Activated T-cell treated with anti-CD3 and anti-CD28 coated beads, Interleukin-2, amount 50 U/mL, for 24 hours (primary cell): ENCODE measurements at regions not wholly inside any gene's neighbourhood (a gene's known extent, or its start where the extent isn't known, plus 50 kb on each side); places are given as distances from the start of the nearest gene placed in this dataset.

Experiments used
- DNase-seq: peaks from one replicate; pipeline ENCODE4 v3.0.0-alpha.2; 2020
- H3K27ac Mint-ChIP-seq: 2 replicates; pipeline ENCODE4 v1.8.0; 2020; ENCODE audit warnings: mild to moderate bottlenecking, mixed read lengths
- H3K27me3 Mint-ChIP-seq: 2 replicates; pipeline ENCODE4 v1.8.0; 2020; ENCODE audit warnings: mixed read lengths
- H3K36me3 Mint-ChIP-seq: 2 replicates; pipeline ENCODE4 v1.8.0; 2020; ENCODE audit warnings: low read depth, mixed read lengths
- H3K4me1 Mint-ChIP-seq: 2 replicates; pipeline ENCODE4 v1.8.0; 2020; ENCODE audit warnings: low read depth, mixed read lengths
- H3K4me3 Mint-ChIP-seq: 2 replicates; pipeline ENCODE4 v1.8.0; 2020; ENCODE audit warnings: mild to moderate bottlenecking, moderate library complexity, mixed read lengths
- H3K9me3 Mint-ChIP-seq: 2 replicates; pipeline ENCODE4 v1.8.0; 2020; ENCODE audit warnings: mixed read lengths

GRCh38 chr12:114932806-114933205 is 248.8 kb upstream of the TBX3 start:
- peaks cover 18% of the 10 kb centered on the region for H3K9me3 Mint-ChIP-seq
- no peaks in the 10 kb centered on the region for H3K27me3 Mint-ChIP-seq
- H3K4me3 Mint-ChIP-seq: no peak overlapping the region
- DNase-seq: no peak
- no peak overlapping the region for H3K27ac Mint-ChIP-seq
- H3K4me1 Mint-ChIP-seq: no peaks in the 10 kb centered on the region
- H3K36me3 Mint-ChIP-seq: no peaks in the 10 kb centered on the region

DNA sequence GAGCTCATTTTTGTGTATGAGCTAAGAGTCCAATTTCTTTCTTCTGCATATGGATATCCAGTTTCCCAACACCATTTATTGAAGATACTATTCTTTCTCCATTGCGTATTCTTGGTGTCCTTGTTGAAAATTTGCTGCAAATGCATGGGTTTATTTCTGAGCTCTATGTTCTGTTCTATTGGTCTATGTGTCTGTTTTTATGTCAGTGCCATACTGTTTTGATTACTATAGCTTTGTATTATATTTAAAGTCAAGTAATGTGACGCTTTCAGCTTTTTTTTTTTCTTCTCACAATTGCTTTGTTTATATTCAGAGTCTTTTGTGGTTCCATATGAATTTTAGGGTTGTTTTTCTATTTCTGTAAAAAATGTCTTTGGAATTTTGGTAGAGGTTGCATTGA is 247.1 kb upstream of the TBX3 start:
- Mint-ChIP-seq H3K36me3 (no peaks in the 10 kb centered on the region), H3K27ac (no peak overlapping the region), H3K4me1 (no peaks in the 10 kb centered on the region), H3K9me3 (peaks cover 22% of the 10 kb centered on the region), H3K27me3 (no peaks in the 10 kb centered on the region), H3K4me3 (no peak overlapping the region)
- no peak for DNase-seq

DNA sequence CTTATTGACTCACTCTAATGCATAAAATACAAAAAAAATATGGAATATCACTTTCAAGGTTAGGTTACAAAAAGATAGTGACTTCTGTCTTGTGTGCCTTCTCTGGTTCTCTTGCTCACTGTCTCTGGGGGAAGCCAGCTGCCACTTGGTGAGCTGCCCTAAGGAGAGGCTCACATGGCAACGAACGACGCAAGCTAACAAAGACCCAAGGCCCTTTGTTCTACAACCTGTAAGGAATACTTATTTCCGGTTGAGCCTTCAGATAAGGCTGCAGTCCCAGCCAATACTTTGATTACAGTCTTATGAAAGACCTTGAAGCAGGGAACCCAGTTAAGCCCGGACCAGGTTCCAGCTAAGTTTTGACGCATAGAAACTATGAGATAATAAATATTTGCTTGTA is 242.4 kb upstream of the TBX3 start:
- Mint-ChIP-seq H3K27me3 (no peaks in the 10 kb centered on the region), H3K4me3 (no peak overlapping the region), H3K27ac (no peak overlapping the region), H3K4me1 (no peaks in the 10 kb centered on the region), H3K9me3 (peaks cover 17% of the 10 kb centered on the region), H3K36me3 (no peaks in the 10 kb centered on the region)
- no peak for DNase-seq

GRCh38 chr12:114924946-114925475 is 241.0 kb upstream of the TBX3 start:
- Mint-ChIP-seq H3K27me3 (no peaks in the 10 kb centered on the region), H3K4me1 (no peaks in the 10 kb centered on the region), H3K27ac (no peak overlapping the region), H3K36me3 (no peaks in the 10 kb centered on the region), H3K4me3 (no peak overlapping the region), H3K9me3 (peaks cover 11% of the 10 kb centered on the region)
- DNase-seq: no peak

- no peak for DNase-seq
- H3K27me3 Mint-ChIP-seq: no peaks in the 10 kb centered on the region
- H3K36me3 Mint-ChIP-seq: no peaks in the 10 kb centered on the region
- peaks cover 15% of the 10 kb centered on the region for H3K9me3 Mint-ChIP-seq
- H3K27ac Mint-ChIP-seq: no peak overlapping the region
- H3K4me1 Mint-ChIP-seq: no peaks in the 10 kb centered on the region
- no peak overlapping the region for H3K4me3 Mint-ChIP-seq
Measured at GRCh38 chr12:114921781-114922180, 237.8 kb upstream of the TBX3 start.

DNA sequence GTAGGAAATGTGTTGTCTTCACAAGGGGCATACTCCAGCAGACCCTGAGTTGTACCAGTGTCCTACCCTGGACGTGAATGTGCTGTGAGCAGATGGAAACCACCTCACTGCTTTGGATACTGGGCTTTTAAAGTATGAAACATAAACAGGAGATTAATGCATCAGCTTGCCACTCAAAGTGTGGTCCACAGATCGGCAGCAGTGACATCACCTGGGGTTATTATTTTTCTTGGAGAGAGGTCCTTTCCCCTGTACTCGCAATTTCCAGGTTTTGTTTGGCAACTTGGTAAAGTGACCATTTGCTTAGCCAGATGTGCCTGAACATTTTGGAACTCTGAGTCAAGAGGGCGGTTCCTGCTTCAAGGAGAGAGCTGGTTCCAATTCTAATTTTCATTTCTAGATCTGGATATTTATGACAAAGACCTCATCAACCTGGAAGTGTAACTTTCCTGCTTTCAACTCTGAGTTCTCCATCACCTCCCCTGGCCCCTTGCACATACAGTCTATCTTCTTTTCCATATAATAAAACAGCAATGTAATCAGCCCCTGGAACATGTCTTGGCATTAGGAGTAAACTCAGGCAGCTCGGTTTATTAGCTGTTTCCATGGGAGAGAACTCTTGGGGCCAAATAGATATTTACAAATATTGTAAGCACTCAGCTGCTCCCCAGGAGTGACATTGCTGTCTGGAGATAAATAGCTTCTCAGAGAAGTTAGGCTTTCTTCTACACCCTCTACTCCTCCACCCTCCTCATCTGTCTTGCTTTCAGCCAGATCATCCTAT is 237.0 kb upstream of the TBX3 start:
- Mint-ChIP-seq H3K27me3 (no peaks in the 10 kb centered on the region), H3K4me3 (no peak overlapping the region), H3K4me1 (no peaks in the 10 kb centered on the region), H3K36me3 (no peaks in the 10 kb centered on the region), H3K27ac (no peak overlapping the region), H3K9me3 (peaks cover 11% of the 10 kb centered on the region)
- no peak for DNase-seq

- no peak for DNase-seq
- Mint-ChIP-seq H3K9me3 (peaks cover 9% of the 10 kb centered on the region), H3K4me1 (no peaks in the 10 kb centered on the region), H3K4me3 (no peak overlapping the region), H3K27me3 (no peaks in the 10 kb centered on the region), H3K36me3 (no peaks in the 10 kb centered on the region), H3K27ac (no peak overlapping the region)
Measured at GRCh38 chr12:114919479-114919878, 235.5 kb upstream of the TBX3 start.

DNA sequence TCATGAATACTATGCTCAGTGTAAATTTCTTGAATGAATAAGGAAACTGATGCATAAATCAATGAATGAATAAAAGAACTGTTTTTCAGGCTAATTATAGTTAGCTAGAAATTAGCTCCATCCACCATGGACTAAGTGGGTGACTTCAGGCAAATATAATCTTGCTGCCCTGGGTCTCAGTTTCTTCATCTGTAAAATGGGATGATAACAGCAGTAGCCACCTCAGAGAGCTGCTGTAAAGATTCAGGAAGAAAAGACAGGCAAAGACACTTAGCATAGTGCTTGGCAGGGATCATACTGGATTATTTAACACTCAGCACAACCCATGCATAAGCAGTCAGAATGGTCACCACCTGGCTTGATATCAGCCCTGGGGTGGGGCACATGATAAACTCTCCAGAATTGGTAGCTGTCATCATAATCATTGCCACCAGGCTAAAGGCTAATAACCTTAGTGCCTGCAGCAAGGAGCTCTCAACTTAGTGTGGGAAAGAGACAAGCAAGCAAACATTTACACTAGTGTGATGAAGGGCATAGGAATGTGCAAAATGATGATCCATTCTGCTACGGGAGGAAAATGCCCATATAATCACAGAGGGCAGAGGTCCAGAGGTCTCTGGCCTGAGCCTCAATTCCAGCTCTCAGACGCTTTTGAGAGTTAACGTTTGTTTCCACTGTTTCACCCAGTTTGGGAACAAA is 234.7 kb upstream of the TBX3 start:
- DNase-seq: no peak
- H3K36me3 Mint-ChIP-seq: no peaks in the 10 kb centered on the region

DNA sequence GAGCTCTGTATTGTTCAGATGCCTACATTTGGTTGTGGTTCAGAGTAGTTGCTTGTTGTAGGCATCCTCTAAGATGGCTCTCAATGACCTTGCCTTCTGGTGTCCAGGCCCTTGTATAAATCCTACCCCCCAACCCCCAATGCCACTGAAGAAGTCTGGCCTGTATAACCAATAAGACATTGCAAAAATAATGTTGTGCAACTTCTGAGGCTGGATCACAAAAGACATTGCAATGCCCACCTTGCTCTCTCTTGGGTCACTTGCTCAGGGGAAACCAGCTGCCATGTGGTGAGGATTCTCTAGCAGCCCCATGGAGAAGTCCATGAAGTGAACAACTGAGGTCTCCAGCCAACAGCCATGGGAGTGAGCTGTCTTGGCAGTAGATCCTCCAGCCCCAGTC is 234.0 kb upstream of the TBX3 start:
- Mint-ChIP-seq H3K4me1 (no peaks in the 10 kb centered on the region), H3K27me3 (no peaks in the 10 kb centered on the region), H3K9me3 (peaks cover 9% of the 10 kb centered on the region), H3K4me3 (no peak overlapping the region), H3K27ac (no peak overlapping the region), H3K36me3 (no peaks in the 10 kb centered on the region)
- DNase-seq: no peak

More for the DNA sequence above, 234.7 kb upstream of the TBX3 start:
- H3K27me3 Mint-ChIP-seq: no peaks in the 10 kb centered on the region
- H3K4me1 Mint-ChIP-seq: no peaks in the 10 kb centered on the region
- no peak overlapping the region for H3K27ac Mint-ChIP-seq
- peaks cover 9% of the 10 kb centered on the region for H3K9me3 Mint-ChIP-seq
- no peak overlapping the region for H3K4me3 Mint-ChIP-seq

GRCh38 chr12:114917307-114917706 is 233.3 kb upstream of the TBX3 start:
- no peaks in the 10 kb centered on the region for H3K27me3 Mint-ChIP-seq
- H3K4me3 Mint-ChIP-seq: no peak overlapping the region

DNA sequence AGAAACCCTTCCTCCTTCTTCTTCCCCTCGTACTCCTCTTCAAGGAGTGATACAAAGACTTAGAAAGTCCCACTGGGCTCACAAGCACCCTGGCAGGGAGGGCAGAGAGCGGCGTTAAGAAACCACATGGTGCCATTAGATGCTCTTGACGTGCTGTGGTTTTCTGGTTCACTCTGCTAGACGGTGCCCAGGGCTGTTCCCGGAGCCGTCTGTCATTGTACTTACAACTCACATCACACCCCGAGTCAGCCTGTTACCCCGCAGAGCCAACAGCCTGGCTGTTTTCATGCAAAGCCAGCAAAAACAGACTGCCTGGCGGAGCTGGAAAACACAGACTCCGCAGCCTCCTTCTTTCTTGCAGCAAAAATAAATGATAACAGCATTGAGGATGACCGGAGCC is 232.6 kb upstream of the TBX3 start:
- no peaks in the 10 kb centered on the region for H3K27me3 Mint-ChIP-seq
- no peaks in the 10 kb centered on the region for H3K36me3 Mint-ChIP-seq
- H3K27ac Mint-ChIP-seq: no peak overlapping the region
- no peak for DNase-seq
- H3K4me3 Mint-ChIP-seq: no peak overlapping the region
- peaks cover 10% of the 10 kb centered on the region for H3K9me3 Mint-ChIP-seq
- H3K4me1 Mint-ChIP-seq: no peaks in the 10 kb centered on the region

More at GRCh38 chr12:114917307-114917706, 233.3 kb upstream of the TBX3 start:
- H3K4me1 Mint-ChIP-seq: no peaks in the 10 kb centered on the region
- no peaks in the 10 kb centered on the region for H3K36me3 Mint-ChIP-seq
- DNase-seq: no peak
- peaks cover 10% of the 10 kb centered on the region for H3K9me3 Mint-ChIP-seq
- no peak overlapping the region for H3K27ac Mint-ChIP-seq

DNA sequence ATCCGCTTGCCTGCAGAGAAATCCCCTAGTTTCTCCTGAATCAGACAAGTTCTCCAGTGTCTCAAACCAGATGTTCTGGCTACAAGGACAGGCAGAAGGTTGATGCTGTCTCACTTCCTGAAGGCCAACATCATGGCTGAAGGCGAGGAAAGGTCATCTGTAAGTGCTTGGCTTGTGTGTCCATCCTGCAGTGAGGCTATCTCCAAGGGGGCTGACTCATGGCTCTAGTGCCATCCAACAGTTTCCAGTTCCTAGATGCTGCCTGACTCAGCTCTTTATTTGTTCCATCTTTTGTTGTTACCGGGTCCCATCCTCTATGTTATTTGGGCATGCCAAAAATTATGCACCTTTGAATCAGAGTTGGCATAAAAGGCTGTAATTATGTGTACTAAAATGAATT is 232.1 kb upstream of the TBX3 start:
- no peak for DNase-seq
- no peaks in the 10 kb centered on the region for H3K4me1 Mint-ChIP-seq
- no peaks in the 10 kb centered on the region for H3K27me3 Mint-ChIP-seq
- H3K27ac Mint-ChIP-seq: no peak overlapping the region
- H3K36me3 Mint-ChIP-seq: no peaks in the 10 kb centered on the region
- H3K4me3 Mint-ChIP-seq: no peak overlapping the region
- H3K9me3 Mint-ChIP-seq: peaks cover 10% of the 10 kb centered on the region

- Mint-ChIP-seq H3K27ac (no peak overlapping the region), H3K9me3 (peaks cover 10% of the 10 kb centered on the region), H3K27me3 (no peaks in the 10 kb centered on the region), H3K36me3 (no peaks in the 10 kb centered on the region), H3K4me3 (no peak overlapping the region), H3K4me1 (no peaks in the 10 kb centered on the region)
- no peak for DNase-seq
Measured at GRCh38 chr12:114913871-114914801, 230.2 kb upstream of the TBX3 start.

DNA sequence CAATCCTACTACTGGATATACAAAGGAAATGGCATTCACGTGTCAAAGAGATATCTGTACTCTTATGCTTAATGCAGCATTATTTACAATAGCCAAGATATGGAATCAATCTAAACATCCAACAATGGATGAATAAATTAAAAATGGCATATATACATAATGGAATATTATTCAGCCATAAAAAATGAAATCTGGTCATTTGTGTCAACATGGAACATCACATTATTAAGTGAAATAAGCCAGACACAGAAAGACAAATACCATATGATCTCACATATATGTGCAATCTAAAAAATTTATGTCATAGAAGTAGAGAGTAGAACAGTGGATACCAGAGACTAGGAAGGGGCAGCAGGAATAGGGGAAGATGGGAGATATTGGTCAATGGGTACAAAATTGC is 228.8 kb upstream of the TBX3 start:
- peaks cover 5% of the 10 kb centered on the region for H3K9me3 Mint-ChIP-seq
- no peaks in the 10 kb centered on the region for H3K27me3 Mint-ChIP-seq
- no peaks in the 10 kb centered on the region for H3K36me3 Mint-ChIP-seq
- H3K4me3 Mint-ChIP-seq: no peak overlapping the region
- DNase-seq: no peak
- H3K27ac Mint-ChIP-seq: no peak overlapping the region
- H3K4me1 Mint-ChIP-seq: no peaks in the 10 kb centered on the region
